ENCODE measurements at regions not wholly inside any gene's neighbourhood (a gene's known extent, or its start where the extent isn't known, plus 50 kb on each side); places are given as distances from the start of the nearest gene placed in this dataset.

- no peak for DNase-seq (ENCODE audit: low read depth)
These were observed 60.3 kb upstream of the CSF3R start for GRCh38 chr1:36542962-36543515.

GRCh38 chr1:36542024-36542961 is 59.6 kb upstream of the CSF3R start:
- DNase-seq (ENCODE audit: low read depth), result no peak

GRCh38 chr1:36540056-36540455 is 57.3 kb upstream of the CSF3R start:
- DNase-seq (ENCODE audit: low read depth), result no peak

GRCh38 chr1:36539526-36539925 is 56.8 kb upstream of the CSF3R start:
- no peak for DNase-seq (ENCODE audit: low read depth)

GRCh38 chr1:36537991-36538390 is 55.3 kb upstream of the CSF3R start:
- no peak for DNase-seq (ENCODE audit: low read depth)

- DNase-seq (ENCODE audit: low read depth), result no peak
These were observed 54.6 kb upstream of the CSF3R start for GRCh38 chr1:36537190-36537768.

GRCh38 chr1:36536727-36537126 is 54.0 kb upstream of the CSF3R start:
- DNase-seq (ENCODE audit: low read depth), result no peak

GRCh38 chr1:36534711-36535412 is 52.1 kb upstream of the CSF3R start:
- no peak for DNase-seq (ENCODE audit: low read depth)

GRCh38 chr1:36533897-36534296 is 51.2 kb upstream of the CSF3R start:
- no peak for DNase-seq (ENCODE audit: low read depth)

GRCh38 chr1:36532810-36533401 is 50.2 kb upstream of the CSF3R start:
- no peak for DNase-seq (ENCODE audit: low read depth)

All from stimulated activated CD8-positive, alpha-beta memory T cell treated with anti-CD3 and anti-CD28 coated beads, Interleukin-12 subunit alpha, Interleukin-12 subunit beta, amount 100 ng/mL, for 4 hours (primary cell).